ENCODE measurements at regions not wholly inside any gene's neighbourhood (a gene's known extent, or its start where the extent isn't known, plus 50 kb on each side); places are given as distances from the start of the nearest gene placed in this dataset.

- no peak for TF ChIP-seq CTCF (IDR thresholded peaks at IDR 0.05)
- TF ChIP-seq POLR2A (IDR thresholded peaks at IDR 0.05): no peak
These were observed 1449.7 kb downstream of the CDH8 start for GRCh38 chr16:60586493-60586892.

All from testis (tissue), 2 donors.